Trophoblast cell (in vitro differentiated cells and primary cell): ENCODE measurements at regions not wholly inside any gene's neighbourhood (a gene's known extent, or its start where the extent isn't known, plus 50 kb on each side); places are given as distances from the start of the nearest gene placed in this dataset.

Experiments used
- DNase-seq, 2 donors: peaks; one replicate each; pipeline ENCODE4 v3.0.0-alpha.2; 2016
- H2AFZ ChIP-seq: 2 replicates; pipeline ENCODE4 v1.6.1; 2013; ENCODE audit warnings: low read length, moderate library complexity, mild to moderate bottlenecking; ENCODE audit not compliant: insufficient read depth, poor library complexity
- H2AK5ac ChIP-seq: 2 replicates; pipeline ENCODE4 v1.6.1; 2013; ENCODE audit warnings: mild to moderate bottlenecking, low read length
- H2BK120ac ChIP-seq: 2 replicates; pipeline ENCODE4 v1.6.1; 2013; ENCODE audit warnings: low read length, mild to moderate bottlenecking, moderate library complexity; ENCODE audit not compliant: insufficient read depth, poor library complexity
- H2BK12ac ChIP-seq: 2 replicates; pipeline ENCODE4 v1.6.1; 2013; ENCODE audit warnings: mild to moderate bottlenecking, low read length, moderate library complexity
- H2BK5ac ChIP-seq: 2 replicates; pipeline ENCODE4 v1.6.1; 2013; ENCODE audit warnings: low read length, low read depth, moderate library complexity, mild to moderate bottlenecking; ENCODE audit not compliant: poor library complexity
- H3K14ac ChIP-seq: 2 replicates; pipeline ENCODE4 v1.6.1; 2013; ENCODE audit warnings: mild to moderate bottlenecking, low read length
- H3K18ac ChIP-seq: 2 replicates; pipeline ENCODE4 v1.6.1; 2013; ENCODE audit warnings: mild to moderate bottlenecking, low read length
- H3K23ac ChIP-seq: 2 replicates; pipeline ENCODE4 v1.6.1; 2013; ENCODE audit warnings: low read length
- H3K27ac ChIP-seq: 2 replicates; pipeline ENCODE4 v1.5.1; 2013; ENCODE audit warnings: low read depth, mild to moderate bottlenecking, inconsistent platforms, low read length, moderate library complexity
- H3K27me3 ChIP-seq: 2 replicates; pipeline ENCODE4 v1.6.1; 2013; ENCODE audit warnings: inconsistent platforms, mild to moderate bottlenecking, low read length, moderate library complexity; ENCODE audit not compliant: insufficient read depth
- H3K36me3 ChIP-seq, 2 experiments: 1 replicate in 1 of 2; 2 replicates in 1 of 2; pipeline ENCODE4 v1.6.1; 2013; ENCODE audit warnings: low read length in 2 of 2, mild to moderate bottlenecking in 2 of 2, moderate library complexity in 1 of 2; ENCODE audit not compliant: insufficient read depth in 2 of 2, control insufficient read depth in 1 of 2
- H3K4ac ChIP-seq: 2 replicates; pipeline ENCODE4 v1.6.1; 2013; ENCODE audit warnings: low read depth, mild to moderate bottlenecking, low read length, moderate library complexity
- H3K4me1 ChIP-seq, 2 experiments: 1 replicate in 1 of 2; 2 replicates in 1 of 2; pipeline ENCODE4 v1.6.1; 2013; ENCODE audit warnings: low read length in 2 of 2, mild to moderate bottlenecking in 2 of 2, moderate library complexity in 1 of 2; ENCODE audit not compliant: insufficient read depth in 2 of 2, control insufficient read depth in 1 of 2
- H3K4me2 ChIP-seq: 2 replicates; pipeline ENCODE4 v1.6.1; 2013; ENCODE audit warnings: inconsistent platforms, mild to moderate bottlenecking, low read length, moderate library complexity
- H3K4me3 ChIP-seq: 2 replicates; pipeline ENCODE4 v1.5.1; 2013; ENCODE audit warnings: mild to moderate bottlenecking, low read depth, low read length, inconsistent platforms
- H3K79me1 ChIP-seq: one replicate; pipeline ENCODE4 v1.6.1; 2013; ENCODE audit warnings: low read length
- H3K79me2 ChIP-seq: 2 replicates; pipeline ENCODE4 v1.6.1; 2013; ENCODE audit warnings: low read length, mild to moderate bottlenecking; ENCODE audit not compliant: control insufficient read depth, insufficient read depth, poor library complexity
- H3K9ac ChIP-seq: 2 replicates; pipeline ENCODE4 v1.6.1; 2013; ENCODE audit warnings: mild to moderate bottlenecking, low read length
- H3K9me3 ChIP-seq: 2 replicates; pipeline ENCODE4 v1.6.1; 2013; ENCODE audit warnings: low read depth, mild to moderate bottlenecking, control low read depth, inconsistent platforms, low read length; ENCODE audit not compliant: insufficient read depth
- H4K12ac ChIP-seq: 2 replicates; pipeline ENCODE4 v1.6.1; 2013; ENCODE audit warnings: low read depth, mild to moderate bottlenecking, low read length, moderate library complexity
- H4K8ac ChIP-seq: 2 replicates; pipeline ENCODE4 v1.6.1; 2013; ENCODE audit warnings: low read depth, mild to moderate bottlenecking, low read length, moderate library complexity
- H4K91ac ChIP-seq: one replicate; pipeline ENCODE4 v1.6.1; 2013; ENCODE audit warnings: low read depth, mild to moderate bottlenecking, low read length, moderate library complexity
- WGBS: extraction: QIAGEN DNeasy Blood & Tissue Kit; methylation state at CpG from one replicate; pipeline ENCODE4 v1.1.7; 2013; ENCODE audit warnings: missing lambda C conversion rate; ENCODE audit not compliant: insufficient read length, insufficient coverage; ENCODE audit errors: extremely low coverage; 5-methylcytosine and 5-hydroxymethylcytosine counted together

DNA sequence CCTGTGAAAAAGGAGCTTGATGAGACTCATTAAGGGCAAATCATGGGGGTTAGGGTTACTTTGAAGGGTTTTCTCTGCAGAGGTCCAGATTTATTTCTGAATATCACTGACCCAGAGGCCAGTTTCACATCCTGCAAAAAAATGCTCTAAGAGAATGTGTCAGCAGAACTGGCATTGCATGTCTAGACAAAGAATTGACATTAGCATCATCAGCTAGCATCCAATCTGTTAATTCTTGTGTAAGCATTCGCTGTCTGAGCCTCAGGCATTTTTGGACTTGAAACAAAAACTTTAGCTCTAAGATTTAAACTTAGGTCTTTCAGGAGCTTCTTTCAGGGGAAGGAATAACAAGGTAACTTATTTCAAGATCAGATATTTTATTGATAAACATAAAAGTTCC is 187.9 kb upstream of the ELL2 start:
- no peak overlapping the region for H2BK120ac ChIP-seq
- no CpG with 5 or more reads among the region's 1 CpG for WGBS

DNA sequence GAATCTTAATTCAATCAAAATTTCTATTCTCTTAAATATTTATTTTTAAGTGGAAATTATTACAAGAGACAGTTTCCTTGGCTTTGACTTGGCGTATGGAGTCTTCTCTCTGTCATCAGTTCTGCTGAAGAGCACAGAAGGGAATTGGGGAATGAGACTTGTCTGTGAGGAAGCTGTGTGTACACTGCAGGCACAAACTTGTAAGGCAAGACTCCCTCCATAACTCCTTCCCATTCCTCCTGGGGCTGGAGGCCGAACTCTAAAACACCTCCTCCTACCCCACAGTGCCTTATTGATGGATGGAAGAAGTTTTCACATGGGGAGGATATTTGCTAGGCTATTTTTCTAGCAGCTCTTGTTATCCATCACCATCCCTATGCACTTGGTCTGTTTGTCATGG is 187.4 kb upstream of the ELL2 start:
- no peak overlapping the region for H3K4me2 ChIP-seq
- WGBS: no CpG with 5 or more reads among the region's 2 CpGs
- no peak for DNase-seq
- H3K27me3 ChIP-seq: no peaks in the 10 kb centered on the region
- no peaks in the 10 kb centered on the region for H3K9me3 ChIP-seq
- H3K4me3 ChIP-seq: no peak overlapping the region
- H4K91ac ChIP-seq: no peak overlapping the region
- no peak overlapping the region for H3K14ac ChIP-seq
- H3K23ac ChIP-seq: no peak overlapping the region
- H4K8ac ChIP-seq: no peak overlapping the region
- no peaks in the 10 kb centered on the region for H3K79me2 ChIP-seq
- no peak overlapping the region for H3K4ac ChIP-seq
- H2AFZ ChIP-seq: no peak overlapping the region
- no peak overlapping the region for H4K12ac ChIP-seq
- no peak overlapping the region for H2BK5ac ChIP-seq
- H3K4me1 ChIP-seq: no peaks in the 10 kb centered on the region
- no peak overlapping the region for H2AK5ac ChIP-seq
- no peaks in the 10 kb centered on the region for H3K79me1 ChIP-seq
- no peak overlapping the region for H2BK12ac ChIP-seq
- no peak overlapping the region for H2BK120ac ChIP-seq
- H3K27ac ChIP-seq: no peak overlapping the region
- no peak overlapping the region for H3K18ac ChIP-seq
- no peak overlapping the region for H3K9ac ChIP-seq
- no peaks in the 10 kb centered on the region for H3K36me3 ChIP-seq

More for the DNA sequence above, 187.9 kb upstream of the ELL2 start:
- H4K91ac ChIP-seq: no peak overlapping the region
- H4K12ac ChIP-seq: no peak overlapping the region
- H3K18ac ChIP-seq: no peak overlapping the region
- DNase-seq: peak in 1 of 2 donors; percentile 48
- H3K4me2 ChIP-seq: no peak overlapping the region
- H3K27me3 ChIP-seq: no peaks in the 10 kb centered on the region
- no peaks in the 10 kb centered on the region for H3K36me3 ChIP-seq
- no peak overlapping the region for H4K8ac ChIP-seq
- no peaks in the 10 kb centered on the region for H3K79me2 ChIP-seq
- H2BK12ac ChIP-seq: no peak overlapping the region
- no peak overlapping the region for H3K27ac ChIP-seq
- H2AFZ ChIP-seq: no peak overlapping the region
- H3K4ac ChIP-seq: no peak overlapping the region
- H3K79me1 ChIP-seq: no peaks in the 10 kb centered on the region
- no peak overlapping the region for H2BK5ac ChIP-seq
- no peak overlapping the region for H2AK5ac ChIP-seq
- no peak overlapping the region for H3K4me3 ChIP-seq
- no peak overlapping the region for H3K23ac ChIP-seq
- no peaks in the 10 kb centered on the region for H3K9me3 ChIP-seq
- H3K9ac ChIP-seq: no peak overlapping the region
- no peaks in the 10 kb centered on the region for H3K4me1 ChIP-seq
- H3K14ac ChIP-seq: no peak overlapping the region

GRCh38 chr5:96148376-96148775 is 186.7 kb upstream of the ELL2 start:
- no CpG with 5 or more reads among the region's 4 CpGs for WGBS
- Histone ChIP-seq H3K4me3 (no peak overlapping the region), H3K36me3 (no peaks in the 10 kb centered on the region), H4K8ac (no peak overlapping the region), H3K4me2 (no peak overlapping the region), H3K79me2 (no peaks in the 10 kb centered on the region), H2BK12ac (no peak overlapping the region), H4K12ac (no peak overlapping the region), H3K9ac (no peak overlapping the region), H4K91ac (no peak overlapping the region), H3K4me1 (no peaks in the 10 kb centered on the region), H3K23ac (no peak overlapping the region), H3K27me3 (no peaks in the 10 kb centered on the region), H3K79me1 (no peaks in the 10 kb centered on the region), H3K27ac (no peak overlapping the region), H3K9me3 (no peaks in the 10 kb centered on the region), H2AFZ (no peak overlapping the region), H2AK5ac (no peak overlapping the region), H2BK5ac (no peak overlapping the region), H3K14ac (no peak overlapping the region), H3K18ac (no peak overlapping the region), H3K4ac (no peak overlapping the region), H2BK120ac (no peak overlapping the region)
- no peak for DNase-seq

DNA sequence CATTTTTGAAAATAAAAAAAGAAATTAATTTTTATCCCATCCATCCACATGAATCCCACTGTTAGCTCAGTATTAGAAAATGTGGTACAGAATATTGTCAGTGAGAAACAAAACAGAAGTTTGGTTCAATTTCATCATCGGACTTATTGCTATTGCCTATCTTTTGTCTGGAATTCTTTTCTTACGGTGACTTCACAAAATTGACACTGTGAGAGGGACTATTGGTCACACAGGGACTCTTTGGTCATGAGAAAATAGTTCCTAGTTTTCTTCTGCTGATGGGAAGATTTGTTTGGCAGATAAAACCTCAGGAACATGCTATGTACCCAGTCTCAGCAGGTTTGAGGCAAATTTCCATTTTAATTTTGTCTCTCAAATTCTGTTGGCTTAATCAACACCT is 186.2 kb upstream of the ELL2 start:
- Histone ChIP-seq H3K4me3 (no peak overlapping the region), H3K36me3 (no peaks in the 10 kb centered on the region), H3K4me2 (no peak overlapping the region), H2BK12ac (no peak overlapping the region), H3K18ac (no peak overlapping the region), H3K9ac (no peak overlapping the region), H3K4me1 (no peaks in the 10 kb centered on the region), H3K14ac (no peak overlapping the region), H3K23ac (no peak overlapping the region), H2BK120ac (no peak overlapping the region), H3K4ac (no peak overlapping the region), H2AFZ (no peak overlapping the region), H3K79me2 (no peaks in the 10 kb centered on the region), H2AK5ac (no peak overlapping the region), H3K9me3 (no peaks in the 10 kb centered on the region), H3K27ac (no peak overlapping the region), H4K91ac (no peak overlapping the region), H3K27me3 (no peaks in the 10 kb centered on the region), H2BK5ac (no peak overlapping the region), H3K79me1 (no peaks in the 10 kb centered on the region), H4K12ac (no peak overlapping the region), H4K8ac (no peak overlapping the region)
- no CpG with 5 or more reads among the region's 2 CpGs for WGBS
- no peak for DNase-seq
